ENCODE measurements at regions not wholly inside any gene's neighbourhood (a gene's known extent, or its start where the extent isn't known, plus 50 kb on each side); places are given as distances from the start of the nearest gene placed in this dataset.

- TF ChIP-seq ZBED4 (CRISPR knock-in tag; IDR thresholded peaks at IDR 0.05; ENCODE audit: borderline replicate concordance) (0 out of 2 replicates have a peak, but pooled peaks have one; percentile 55), ATF2 (CRISPR knock-in tag; IDR thresholded peaks at IDR 0.05) (0 out of 2 replicates have a peak, but pooled peaks have one; percentile 28), MEIS1 (CRISPR knock-in tag; IDR thresholded peaks at IDR 0.05; ENCODE audit: borderline replicate concordance) (no peak), ZNF839 (CRISPR knock-in tag; IDR thresholded peaks at IDR 0.05; ENCODE audit: borderline replicate concordance) (no peak), FIP1L1 (IDR thresholded peaks at IDR 0.05; ENCODE audit: borderline replicate concordance, insufficient read depth, low read depth, low read length) (no peak), MAZ (IDR thresholded peaks at IDR 0.05; ENCODE audit: borderline replicate concordance, low read depth, low read length) (no peak), MAZ (CRISPR knock-in tag; IDR thresholded peaks at IDR 0.05; ENCODE audit: low read depth) (no peak), SMC3 (IDR thresholded peaks at IDR 0.05; ENCODE audit: low read length) (peak; percentile 98), CREB3 (CRISPR knock-in tag; IDR thresholded peaks at IDR 0.05) (0 out of 2 replicates have a peak, but pooled peaks have one; percentile 48), ZNF788 (CRISPR knock-in tag; IDR thresholded peaks at IDR 0.05; ENCODE audit: borderline replicate concordance) (no peak), PLSCR1 (CRISPR knock-in tag; IDR thresholded peaks at IDR 0.05; ENCODE audit: borderline replicate concordance) (no peak), ZNF574 (CRISPR knock-in tag; IDR thresholded peaks at IDR 0.05) (no peak), ZNF580 (CRISPR knock-in tag; IDR thresholded peaks at IDR 0.05; ENCODE audit: borderline replicate concordance, low read depth) (peak; percentile 59; the same call in 1 of the 2 replicates), CHD4 (IDR thresholded peaks at IDR 0.05; ENCODE audit: borderline replicate concordance, low read length) (no peak), SIX1 (CRISPR knock-in tag; IDR thresholded peaks at IDR 0.05; ENCODE audit: borderline replicate concordance) (no peak), AGO1 (IDR thresholded peaks at IDR 0.05; ENCODE audit: low read depth, low read length, poor library complexity, severe bottlenecking) (no peak)
These were observed 112.0 kb upstream of the COL21A1 start (continued) for GRCh38 chr6:56359201-56359899.

Data from HepG2 (cell line).